ENCODE measurements at regions not wholly inside any gene's neighbourhood (a gene's known extent, or its start where the extent isn't known, plus 50 kb on each side); places are given as distances from the start of the nearest gene placed in this dataset.

DNA sequence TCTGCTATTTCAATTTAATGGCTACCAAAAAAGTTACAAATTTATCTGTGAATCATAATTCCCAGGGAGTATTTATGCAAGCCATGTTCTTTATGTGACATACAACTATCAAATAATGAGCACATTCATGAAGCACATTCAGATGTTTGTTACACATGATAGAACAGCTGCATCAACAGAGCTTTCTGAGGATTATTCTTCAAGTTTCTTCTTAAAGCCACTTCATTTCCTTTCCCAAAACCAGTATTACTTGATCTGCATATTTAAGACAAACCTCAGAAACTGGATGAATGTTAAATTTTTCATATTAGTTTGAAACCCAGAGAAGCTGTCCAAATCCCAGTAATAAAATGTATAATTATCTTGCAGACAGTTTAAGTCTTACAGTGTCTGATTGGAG lies 73.6 kb upstream of the SOX5 start:
- TF ChIP-seq CTCF (IDR thresholded peaks at IDR 0.05), result no peak
- no peak for TF ChIP-seq POLR2A (IDR thresholded peaks at IDR 0.05; ENCODE audit: low read length)
- TF ChIP-seq POLR2AphosphoS2 (conservative IDR thresholded peaks at IDR 0.05; ENCODE audit: low read length), result no peak
- TF ChIP-seq ELK1 (IDR thresholded peaks at IDR 0.05; ENCODE audit: low read depth, low read length), result no peak
- no peak for TF ChIP-seq SMC3 (IDR thresholded peaks at IDR 0.05)
- no peak for TF ChIP-seq ZC3H11A (IDR thresholded peaks at IDR 0.05)
- TF ChIP-seq RAD21 (conservative IDR thresholded peaks at IDR 0.05 in 1 of 2, IDR thresholded peaks at IDR 0.05 in 1 of 2), result no peak
